B cell (primary cell): ENCODE measurements at regions not wholly inside any gene's neighbourhood (a gene's known extent, or its start where the extent isn't known, plus 50 kb on each side); places are given as distances from the start of the nearest gene placed in this dataset.

Experiments
- ATAC-seq: fragments of 200-7000 bp; cut with Tn5 transposase; one replicate; pipeline ENCODE4 v1.10.0; 2021; ENCODE audit warnings: low read depth, mild to moderate bottlenecking, moderate number of reproducible peaks, moderate library complexity
- CTCF ChIA-PET: fragments of 350-600 bp; sonication (Branson Sonifier 250); formaldehyde crosslinking; loops from one replicate; lab custom pipeline; 2021; ENCODE audit warnings: antibody characterized with exemption, inconsistent platforms; lab: Charles Lee
- POLR2A ChIA-PET: fragments of 350-600 bp; sonication (Branson Sonifier 250); formaldehyde crosslinking; loops from one replicate; lab custom pipeline; 2021; ENCODE audit warnings: antibody characterized with exemption; lab: Charles Lee
- DNase-seq: peaks from one replicate; pipeline ENCODE4 v3.0.0; 2013
- H2AFZ ChIP-seq: 2 replicates; pipeline ENCODE4 v1.6.1; 2012; ENCODE audit warnings: mild to moderate bottlenecking, low read depth, low read length; ENCODE audit not compliant: insufficient read depth, poor library complexity, severe bottlenecking
- H3K27ac ChIP-seq, 2 donors: 1 replicate in 1 of 2; 2 replicates in 1 of 2; pipeline ENCODE4 v1.5.1; 2012 to 2013; ENCODE audit warnings: low read length in 2 of 2, mild to moderate bottlenecking in 2 of 2, moderate library complexity in 1 of 2
- H3K27me3 ChIP-seq, 4 experiments: fragments of 200-600 bp in 1 of 4; sonication (generic) in 1 of 4; replicated peaks in 1 of 4; 1 replicate in 2 of 4; 2 replicates in 2 of 4; pipeline versions ENCODE4 v1.6.1 to v1.7.0; 2013 to 2016; ENCODE audit warnings: low read length in 3 of 4, mild to moderate bottlenecking in 2 of 4, mixed read lengths in 1 of 4, moderate library complexity in 1 of 4; ENCODE audit not compliant: insufficient read depth in 4 of 4, control insufficient read depth in 3 of 4; ENCODE audit errors: control extremely low read depth in 1 of 4
- H3K36me3 ChIP-seq, 2 experiments: replicated peaks in 1 of 2; 1 replicate in 1 of 2; 2 replicates in 1 of 2; pipeline versions ENCODE4 v1.6.1 to v1.7.1; 2013; ENCODE audit warnings: low read length in 1 of 2; ENCODE audit not compliant: insufficient read depth in 2 of 2, control insufficient read depth in 1 of 2; ENCODE audit errors: control extremely low read depth in 1 of 2, extremely low read depth in 1 of 2
- H3K4me1 ChIP-seq, 2 donors: fragments of 200-600 bp in 1 of 2; sonication (generic) in 1 of 2; 1 replicate in 1 of 2; 2 replicates in 1 of 2; pipeline versions ENCODE4 v1.5.1 to v1.6.1; 2013 to 2017; ENCODE audit warnings: low read length in 2 of 2; ENCODE audit not compliant: control insufficient read depth in 2 of 2, insufficient read depth in 2 of 2
- H3K4me2 ChIP-seq: replicated peaks from 2 replicates; pipeline ENCODE3; 2012; ENCODE audit warnings: mild to moderate bottlenecking, low read depth, low read length; ENCODE audit not compliant: poor library complexity, severe bottlenecking
- H3K4me3 ChIP-seq, 5 experiments: fragments of 200-600 bp in 1 of 5; sonication (generic) in 1 of 5; 1 replicate in 3 of 5; 2 replicates in 2 of 5; pipeline versions ENCODE4 v1.5.1 to v1.7.0; 2011 to 2016; ENCODE audit warnings: low read length in 4 of 5, mild to moderate bottlenecking in 4 of 5, low read depth in 2 of 5, control low read depth in 1 of 5, moderate library complexity in 1 of 5; ENCODE audit not compliant: insufficient read depth in 1 of 5; ENCODE audit errors: control extremely low read depth in 1 of 5, extremely low read depth in 1 of 5
- H3K79me2 ChIP-seq: fragments of 200-600 bp; sonication (generic); one replicate; pipeline ENCODE4 v1.6.0; 2016; ENCODE audit warnings: low read length; ENCODE audit not compliant: control insufficient read depth, insufficient read depth
- H3K9ac ChIP-seq: fragments of 200-600 bp; sonication (generic); 2 replicates; pipeline ENCODE4 v1.6.1; 2017; ENCODE audit warnings: mild to moderate bottlenecking, low read length, moderate library complexity
- H3K9me3 ChIP-seq, 3 donors: one replicate each; pipeline versions ENCODE4 v1.6.1 to v1.7.1; 2013; ENCODE audit warnings: low read length in 2 of 3; ENCODE audit not compliant: control insufficient read depth in 2 of 3, insufficient read depth in 1 of 3; ENCODE audit errors: control extremely low read depth in 1 of 3
- H4K20me1 ChIP-seq: 2 replicates; pipeline ENCODE4 v1.6.0; 2012; ENCODE audit warnings: mild to moderate bottlenecking, low read length; ENCODE audit not compliant: insufficient read depth, control insufficient read depth, poor library complexity, severe bottlenecking
- H3K27ac Mint-ChIP-seq: one replicate; pipeline ENCODE4 v1.8.0; 2021; ENCODE audit warnings: mixed read lengths
- H3K27me3 Mint-ChIP-seq: one replicate; pipeline ENCODE4 v1.8.0; 2021; ENCODE audit warnings: mixed read lengths
- H3K4me1 Mint-ChIP-seq: one replicate; pipeline ENCODE4 v1.8.0; 2021; ENCODE audit warnings: mixed read lengths
- H3K4me3 Mint-ChIP-seq: one replicate; pipeline ENCODE4 v1.8.0; 2021; ENCODE audit warnings: mixed read lengths
- H3K9me3 Mint-ChIP-seq: one replicate; pipeline ENCODE4 v1.8.0; 2022; ENCODE audit warnings: mixed read lengths; ENCODE audit not compliant: insufficient read depth
- EZH2 ChIP-seq: IDR thresholded peaks from 2 replicates; pipeline ENCODE4 v1.6.1; 2012; ENCODE audit warnings: borderline replicate concordance, low read depth, mild to moderate bottlenecking, moderate library complexity, low read length; ENCODE audit not compliant: insufficient read depth, poor library complexity, severe bottlenecking
- WGBS: methylation state at CpG from one replicate; pipeline ENCODE4 v1.1.5; 2013; ENCODE audit warnings: missing lambda C conversion rate; ENCODE audit not compliant: insufficient coverage; 5-methylcytosine and 5-hydroxymethylcytosine counted together
- intact Hi-C: fragments of 100-400 bp; cut with micrococcal nuclease; formaldehyde crosslinking; loops from one replicate; pipeline ENCODE4 v1.10.0; 2022
- TF ChIP-seq, protein P1 (sequence below): fragments of 200-600 bp; IDR thresholded peaks from one replicate; pipeline ENCODE4 v1.8.0; 2022; ENCODE audit warnings: antibody characterized with exemption, mild to moderate bottlenecking

DNA sequence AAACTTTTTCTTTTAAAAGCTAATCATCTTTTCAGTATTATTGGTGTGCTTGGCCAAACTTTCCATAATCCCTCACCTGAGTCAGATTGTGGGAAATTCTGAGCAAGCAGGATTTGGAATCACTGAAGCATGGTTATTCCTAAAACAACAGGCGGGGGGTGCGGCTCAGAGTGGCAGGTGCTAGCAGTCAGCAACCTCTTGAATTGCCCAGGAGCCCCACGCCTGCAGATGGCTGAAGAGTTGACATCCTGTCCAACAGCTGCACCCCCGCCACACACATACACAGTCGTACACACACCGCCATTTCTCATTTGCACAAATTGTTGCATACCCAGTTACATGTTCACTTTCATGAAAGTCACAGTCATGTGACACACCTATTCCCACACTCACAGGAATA lies 96.6 kb downstream of the LHX2 start:
- CTCF ChIA-PET = interaction anchor here (0.7 kb wide), 1 partner anchor 421 kb away, joined by 3 read pairs; no protein-coding TSS in a partner anchor
- Histone ChIP-seq H3K9ac (no peak overlapping the region), H2AFZ (no peak overlapping the region), H3K79me2 (no peaks in the 10 kb centered on the region), H3K9me3 (peaks cover 0 to 8% (median 0%) of the 10 kb centered on the region in 3 donors), H3K27ac (no peak overlapping the region), H4K20me1 (no peaks in the 10 kb centered on the region), H3K36me3 (no peaks in the 10 kb centered on the region), H3K27me3 (peaks cover 0 to 11% (median 3%) of the 10 kb centered on the region in 4 experiments), H3K4me1 (no peaks in the 10 kb centered on the region), H3K4me3 (no peak overlapping the region), H3K4me2 (no peak overlapping the region)
- H3K9me3 Mint-ChIP-seq = no peaks in the 10 kb centered on the region
- intact Hi-C loops = no loop called here
- no peak overlapping the region for H3K27ac Mint-ChIP-seq
- peaks cover 41% of the 10 kb centered on the region for H3K27me3 Mint-ChIP-seq
- H3K4me3 Mint-ChIP-seq = no peak overlapping the region
- no peak for ATAC-seq
- TF ChIP-seq, protein P1, sequence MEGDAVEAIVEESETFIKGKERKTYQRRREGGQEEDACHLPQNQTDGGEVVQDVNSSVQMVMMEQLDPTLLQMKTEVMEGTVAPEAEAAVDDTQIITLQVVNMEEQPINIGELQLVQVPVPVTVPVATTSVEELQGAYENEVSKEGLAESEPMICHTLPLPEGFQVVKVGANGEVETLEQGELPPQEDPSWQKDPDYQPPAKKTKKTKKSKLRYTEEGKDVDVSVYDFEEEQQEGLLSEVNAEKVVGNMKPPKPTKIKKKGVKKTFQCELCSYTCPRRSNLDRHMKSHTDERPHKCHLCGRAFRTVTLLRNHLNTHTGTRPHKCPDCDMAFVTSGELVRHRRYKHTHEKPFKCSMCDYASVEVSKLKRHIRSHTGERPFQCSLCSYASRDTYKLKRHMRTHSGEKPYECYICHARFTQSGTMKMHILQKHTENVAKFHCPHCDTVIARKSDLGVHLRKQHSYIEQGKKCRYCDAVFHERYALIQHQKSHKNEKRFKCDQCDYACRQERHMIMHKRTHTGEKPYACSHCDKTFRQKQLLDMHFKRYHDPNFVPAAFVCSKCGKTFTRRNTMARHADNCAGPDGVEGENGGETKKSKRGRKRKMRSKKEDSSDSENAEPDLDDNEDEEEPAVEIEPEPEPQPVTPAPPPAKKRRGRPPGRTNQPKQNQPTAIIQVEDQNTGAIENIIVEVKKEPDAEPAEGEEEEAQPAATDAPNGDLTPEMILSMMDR = no peak
- no peak for TF ChIP-seq EZH2
- H3K4me1 Mint-ChIP-seq = peaks cover 5% of the 10 kb centered on the region
- DNase-seq = no peak
- WGBS = 79% methylated on average over 6 of the region's 6 CpGs
- POLR2A ChIA-PET = no interaction called here

DNA sequence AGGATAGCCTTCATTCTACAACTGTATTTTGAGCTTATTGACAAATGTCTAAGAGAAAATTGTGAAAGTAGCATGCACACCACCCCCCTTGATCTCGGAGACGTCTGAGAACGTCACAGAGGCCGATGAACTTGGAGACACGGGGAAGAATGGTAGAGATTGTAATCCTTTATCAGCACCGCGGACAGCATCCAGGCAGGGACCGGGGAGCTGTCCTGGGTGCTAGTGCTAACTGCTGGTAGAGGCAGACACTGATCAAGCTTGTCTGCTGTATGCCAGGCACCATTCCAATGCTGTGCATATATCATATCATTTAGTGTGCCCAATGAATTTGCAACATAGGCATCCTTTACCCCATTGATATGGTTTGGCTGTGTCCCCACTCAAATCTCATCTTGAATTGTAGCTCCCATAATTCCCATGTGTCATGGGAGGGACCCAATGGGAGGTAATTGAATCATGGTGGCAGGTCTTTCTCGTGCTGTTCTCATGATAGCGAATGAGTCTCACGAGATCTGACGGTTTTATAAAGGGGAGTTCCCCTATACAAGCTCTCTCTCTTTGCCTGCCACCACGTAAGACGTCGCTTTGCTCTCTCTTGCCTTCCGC lies 98.8 kb downstream of the LHX2 start:
- Histone ChIP-seq H3K9me3 (peaks cover 0 to 8% (median 0%) of the 10 kb centered on the region in 3 donors), H3K4me1 (no peaks in the 10 kb centered on the region), H3K9ac (no peak overlapping the region), H3K36me3 (no peaks in the 10 kb centered on the region), H3K27ac (no peak overlapping the region), H3K4me3 (no peak overlapping the region), H4K20me1 (no peaks in the 10 kb centered on the region), H3K4me2 (no peak overlapping the region), H2AFZ (no peak overlapping the region), H3K27me3 (peaks cover 0 to 14% (median 3%) of the 10 kb centered on the region in 4 experiments), H3K79me2 (no peaks in the 10 kb centered on the region)
- Mint-ChIP-seq H3K4me1 (peaks cover 3% of the 10 kb centered on the region), H3K27ac (no peak overlapping the region), H3K4me3 (no peak overlapping the region), H3K27me3 (peaks cover 39% of the 10 kb centered on the region), H3K9me3 (no peaks in the 10 kb centered on the region)
- WGBS = 33% methylated on average over 8 of the region's 16 CpGs
- DNase-seq (peak; percentile 49), ATAC-seq (peak; percentile 43)
- POLR2A ChIA-PET = no interaction called here
- CTCF ChIA-PET = interaction anchor here (0.6 to 1.1 kb wide), 2 partner anchors 277 to 426 kb away, joined by 3 to 4 read pairs; no protein-coding TSS in a partner anchor
- TF ChIP-seq, protein P1 = no peak
- no peak for TF ChIP-seq EZH2
- intact Hi-C loops = no loop called here
